ENCODE measurements at regions not wholly inside any gene's neighbourhood (a gene's known extent, or its start where the extent isn't known, plus 50 kb on each side); places are given as distances from the start of the nearest gene placed in this dataset.
"Not testable (repeated sequence)": the region's sequence is repeated elsewhere in the genome, so short reads cannot be mapped to it uniquely, and the experiment has no call there.

DNA sequence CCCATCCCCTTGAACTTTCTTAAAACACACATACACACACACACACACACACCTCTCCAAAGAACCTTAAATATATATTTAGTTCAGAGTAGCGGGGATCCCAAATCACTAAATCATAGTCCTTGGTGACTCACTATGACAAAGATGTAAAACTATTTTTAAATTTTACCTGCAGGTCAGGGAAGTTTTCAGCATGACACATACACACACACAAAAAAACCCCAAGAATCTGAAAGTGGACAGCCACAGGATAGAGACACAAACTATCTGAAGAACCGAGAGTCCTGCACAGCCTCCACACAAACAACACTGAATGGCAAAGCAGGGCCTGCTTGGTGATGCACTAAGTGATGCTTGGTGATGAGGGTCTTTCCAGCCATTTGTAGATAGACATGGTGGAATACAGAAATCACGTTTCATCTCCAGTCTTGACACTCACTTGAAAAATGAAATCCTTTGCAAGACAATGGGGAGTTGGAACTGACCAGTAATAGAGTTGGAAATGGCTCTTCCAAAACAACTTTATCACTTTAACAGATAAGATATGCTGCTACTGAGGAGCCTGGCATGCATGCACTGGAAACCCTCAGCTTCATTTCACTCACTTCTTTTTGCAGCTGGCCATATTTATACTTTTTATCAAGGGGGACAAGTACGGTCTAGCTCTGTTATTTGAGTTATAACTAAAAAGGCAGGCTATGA, 307.3 kb downstream of the RAPGEF2 start:
- DNase-seq = no peak

GRCh38 chr4:159410891-159411290, 308.0 kb downstream of the RAPGEF2 start:
- DNase-seq = no peak

DNA sequence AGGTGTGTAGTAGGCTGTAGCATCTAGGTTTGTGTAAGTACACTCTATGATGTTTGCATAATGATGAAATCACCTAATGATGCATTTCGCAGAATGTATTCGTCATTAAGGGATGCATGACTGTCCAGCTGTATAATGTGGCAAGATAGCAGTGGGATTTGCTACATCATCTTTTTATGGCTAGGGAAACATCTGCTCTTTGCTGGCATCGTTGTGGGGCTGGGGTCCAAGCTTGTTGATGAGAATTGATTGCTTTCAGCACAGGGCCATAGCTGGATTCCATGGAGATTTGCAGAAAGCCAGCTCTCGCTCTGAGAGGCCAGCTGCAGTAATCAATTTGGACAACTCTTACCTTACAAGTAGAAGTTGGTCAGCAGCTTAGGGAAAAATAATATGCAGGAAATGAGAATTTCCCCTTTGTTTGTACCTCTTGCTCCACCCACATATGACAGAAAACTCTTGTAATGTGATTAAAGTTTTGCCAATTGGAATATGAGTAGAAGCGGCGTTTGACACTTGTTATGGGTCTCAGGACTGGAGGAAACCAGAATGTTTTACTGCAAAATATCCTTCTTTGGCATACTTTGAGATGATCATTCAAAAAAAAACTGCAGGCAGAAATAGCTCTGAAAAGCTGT, 310.5 kb downstream of the RAPGEF2 start:
- DNase-seq = peak; percentile 42

GRCh38 chr4:159414305-159414704, 311.4 kb downstream of the RAPGEF2 start:
- no peak for DNase-seq

DNA sequence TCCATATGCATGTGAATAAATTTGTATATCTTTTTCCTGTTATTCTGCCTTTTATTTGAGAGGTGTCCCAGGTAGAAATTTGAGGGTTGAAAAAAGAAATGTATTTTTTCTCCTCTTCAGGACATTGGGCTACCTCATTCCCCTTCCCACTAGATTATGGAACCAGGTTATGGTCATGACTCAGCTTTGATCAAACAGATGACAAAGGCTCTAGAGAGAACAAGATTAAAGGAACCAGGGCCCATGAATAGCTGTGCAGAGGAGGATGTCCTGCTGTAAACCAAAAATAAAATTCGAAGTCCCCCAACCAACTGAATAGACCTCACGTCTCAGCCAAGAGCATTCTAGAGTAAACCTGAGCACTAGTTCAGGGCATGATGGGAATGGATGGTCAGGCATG, 313.2 kb downstream of the RAPGEF2 start:
- no peak for DNase-seq

GRCh38 chr4:159416996-159417395, 314.1 kb downstream of the RAPGEF2 start:
- no peak for DNase-seq

DNA sequence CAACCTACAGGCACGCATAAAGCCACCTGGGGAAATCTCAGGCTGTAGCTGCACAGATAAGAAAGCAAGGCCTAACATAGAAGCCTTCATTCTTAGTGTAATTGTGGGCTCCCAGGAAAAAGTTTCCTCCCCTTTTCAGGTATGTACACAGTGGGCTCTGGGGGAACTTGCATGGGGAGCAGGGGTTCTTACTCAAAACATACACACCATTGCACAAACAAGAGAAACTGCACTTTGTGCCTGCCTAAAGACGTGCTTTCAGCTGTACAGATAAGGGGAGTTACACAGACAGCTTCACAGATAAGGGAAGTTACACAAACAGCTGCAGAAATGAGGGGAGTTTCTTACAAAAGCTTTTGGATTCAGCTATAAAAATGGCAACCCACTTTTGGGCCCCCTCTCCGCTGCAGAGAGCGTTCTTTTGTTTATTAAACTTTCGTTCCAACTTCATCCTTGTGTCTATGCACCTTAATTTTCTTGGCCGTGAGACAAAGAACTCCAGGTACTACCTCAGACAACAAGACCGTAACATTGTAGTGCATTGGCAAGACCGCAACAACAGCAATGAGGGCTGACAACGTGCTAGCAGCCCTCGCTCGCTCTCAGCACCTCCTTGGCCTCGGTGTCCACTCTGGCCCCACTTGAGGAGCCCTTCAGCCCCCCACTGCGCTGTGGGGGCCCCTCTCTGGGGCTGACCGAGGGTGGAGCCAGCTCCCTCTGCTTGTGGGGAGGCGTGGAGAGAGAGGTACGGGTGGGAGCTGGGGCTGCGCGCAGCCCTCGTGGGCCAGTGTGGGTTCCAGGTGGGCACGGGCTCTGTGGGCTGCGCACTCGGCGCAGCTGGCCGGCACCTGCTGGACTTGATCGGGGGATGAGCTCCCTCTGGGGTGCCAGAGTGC, 317.5 kb downstream of the RAPGEF2 start:
- DNase-seq = no peak

GRCh38 chr4:159421058-159421419, 318.2 kb downstream of the RAPGEF2 start:
- not testable (repeated sequence) for DNase-seq

GRCh38 chr4:159422019-159422418, 319.1 kb downstream of the RAPGEF2 start:
- DNase-seq = no peak

DNA sequence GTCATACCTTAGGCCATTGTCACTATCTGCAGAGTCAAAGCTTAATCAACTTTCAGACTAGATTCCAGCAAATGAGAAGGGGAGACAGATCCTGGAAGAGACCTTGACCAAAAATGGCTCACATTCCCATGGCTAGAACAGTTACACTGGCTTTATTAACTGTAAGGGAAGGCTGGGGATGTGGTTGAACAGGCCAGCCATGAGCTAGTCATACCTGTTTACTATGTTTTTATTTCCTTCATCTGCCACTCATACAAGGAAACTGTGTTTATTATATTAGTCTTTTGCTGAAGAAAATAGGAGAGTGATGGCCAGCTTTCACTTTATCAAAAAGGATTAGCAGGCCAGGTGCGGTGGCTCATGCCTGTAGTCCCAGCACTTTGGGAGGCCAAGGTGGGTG, 319.7 kb downstream of the RAPGEF2 start:
- no peak for DNase-seq

- DNase-seq = no peak
Measured at GRCh38 chr4:159425737-159426305, 322.9 kb downstream of the RAPGEF2 start.

- no peak for DNase-seq
Measured at GRCh38 chr4:159428293-159428692, 325.4 kb downstream of the RAPGEF2 start.

- DNase-seq = no peak
Measured at GRCh38 chr4:159428975-159429692, 326.3 kb downstream of the RAPGEF2 start.

- DNase-seq = no peak
Measured at GRCh38 chr4:159429693-159430035, 326.8 kb downstream of the RAPGEF2 start.

- DNase-seq = no peak
Measured at GRCh38 chr4:159430896-159431295, 328.0 kb downstream of the RAPGEF2 start.

DNA sequence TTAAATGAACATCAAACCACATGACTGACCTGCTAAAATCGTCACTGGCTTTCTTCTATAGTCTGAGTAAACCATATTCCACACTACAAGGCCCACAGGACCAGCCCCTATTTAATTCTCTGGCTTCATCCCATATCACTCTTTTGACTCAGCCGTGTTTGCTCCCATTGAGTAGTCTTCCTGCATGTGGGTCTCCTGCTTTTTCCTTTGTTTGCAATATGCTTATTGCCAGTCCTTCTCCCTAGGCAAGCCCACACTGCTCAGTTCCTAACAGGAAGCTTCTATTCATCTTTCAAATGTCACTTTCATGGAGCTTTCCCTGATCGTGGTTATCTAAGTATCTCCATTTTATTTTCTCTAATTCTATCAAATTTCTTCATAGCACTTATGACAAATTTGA, 329.6 kb downstream of the RAPGEF2 start:
- DNase-seq = no peak

DNA sequence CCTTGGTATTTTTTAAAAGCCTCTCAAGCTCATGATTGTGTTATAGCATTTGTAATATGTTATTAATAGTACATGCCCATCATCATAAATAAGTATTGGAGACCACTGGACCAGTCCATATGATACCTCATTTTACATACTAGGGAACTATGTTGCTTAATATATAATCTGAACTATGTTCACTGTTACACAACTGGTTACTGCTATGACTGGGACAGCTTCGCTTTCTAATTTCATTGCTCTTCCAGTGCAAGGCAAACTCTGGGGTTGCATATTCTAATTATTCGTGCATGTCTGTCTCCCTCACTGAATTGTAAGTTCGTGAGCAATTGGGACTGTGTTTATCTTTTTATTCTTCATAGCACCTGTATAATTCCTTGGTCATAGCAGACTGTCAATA, 330.5 kb downstream of the RAPGEF2 start:
- no peak for DNase-seq

GRCh38 chr4:159434114-159434870, 331.4 kb downstream of the RAPGEF2 start:
- no peak for DNase-seq

GRCh38 chr4:159434871-159435241, 332.0 kb downstream of the RAPGEF2 start:
- no peak for DNase-seq

- DNase-seq = no peak
Measured at GRCh38 chr4:159435561-159436023, 332.7 kb downstream of the RAPGEF2 start.

DNA sequence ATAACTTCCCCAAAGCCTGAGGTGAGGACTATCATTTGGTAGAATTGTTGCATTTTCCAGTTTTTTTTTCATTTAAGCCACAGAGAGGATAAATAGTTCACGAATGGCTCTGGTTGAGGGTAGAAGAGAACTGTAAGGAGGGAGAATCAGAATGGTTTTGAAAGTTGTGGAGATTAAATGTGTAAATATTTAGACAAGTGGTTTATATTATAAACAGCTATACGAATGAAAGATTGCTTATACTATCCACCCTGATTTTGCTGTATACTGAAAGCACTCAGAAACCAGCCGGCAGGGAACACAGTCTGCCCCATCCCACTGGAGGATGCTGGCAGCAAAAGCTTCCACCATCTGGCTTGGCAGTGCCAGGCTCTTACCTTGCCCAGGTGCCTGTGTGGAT, 341.1 kb downstream of the RAPGEF2 start:
- no peak for DNase-seq

DNA sequence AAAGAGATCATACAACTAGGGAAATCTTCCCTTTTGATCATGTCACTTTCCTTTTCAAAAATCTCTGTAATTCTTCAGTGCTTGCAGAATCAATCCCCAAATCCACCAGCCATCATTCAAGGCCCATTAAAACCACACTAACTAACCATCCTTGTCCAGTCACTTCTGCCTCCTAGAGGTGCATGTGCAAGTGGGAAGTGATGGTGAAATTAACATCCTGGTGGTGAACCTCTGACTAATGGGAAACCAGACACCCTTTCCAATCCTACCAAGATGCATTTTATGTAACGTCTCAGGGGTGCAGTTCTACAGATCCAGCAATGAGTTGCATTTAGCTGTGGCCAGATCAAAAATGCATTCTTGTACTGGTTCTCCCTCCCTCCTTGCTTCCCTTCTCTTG, 341.8 kb downstream of the RAPGEF2 start:
- DNase-seq = no peak

Measured in eye (tissue), 1 donor.